Panc1 (cell line): ENCODE measurements at regions not wholly inside any gene's neighbourhood (a gene's known extent, or its start where the extent isn't known, plus 50 kb on each side); places are given as distances from the start of the nearest gene placed in this dataset.

Experiments used
- ATAC-seq: fragments of 200-7000 bp; cut with Tn5 transposase; 2 replicates; pipeline ENCODE4 v1.9.1; 2020; ENCODE audit warnings: mild to moderate bottlenecking, moderate library complexity
- BruUV-seq: library from RNA; stranded (reverse); fragments of 400-500 nt; replicated peaks from 2 replicates; lab custom pipeline; 2021; lab: Mats Ljungman, UMichigan
- CTCF ChIA-PET: fragments of 300-600 bp; sonication (Branson Sonifier 250); formaldehyde crosslinking; loops from one replicate; lab custom pipeline; 2022; ENCODE audit warnings: antibody characterized with exemption; lab: Charles Lee
- POLR2A ChIA-PET: fragments of 300-600 bp; sonication (Branson Sonifier 250); formaldehyde crosslinking; loops from one replicate; lab custom pipeline; 2022; ENCODE audit warnings: antibody characterized with exemption; lab: Charles Lee
- DNase-seq: peaks from one replicate; pipeline ENCODE4 v3.0.0-alpha.2; 2010; ENCODE audit warnings: low read depth, low spot score
- H3K27ac ChIP-seq: 2 replicates; pipeline ENCODE4 v1.5.1; 2011; ENCODE audit warnings: mild to moderate bottlenecking, low read length, inconsistent platforms
- H3K27me3 ChIP-seq: fragments of 200-500 bp; sonication (Bioruptor generic); 2 replicates; pipeline ENCODE4 v1.6.0; 2014; ENCODE audit warnings: low read length, inconsistent platforms; ENCODE audit not compliant: control insufficient read depth, insufficient read depth
- H3K36me3 ChIP-seq: fragments of 200-500 bp; sonication (Bioruptor generic); 2 replicates; pipeline ENCODE4 v1.5.1; 2014; ENCODE audit warnings: inconsistent platforms, mild to moderate bottlenecking, low read length, moderate library complexity; ENCODE audit not compliant: control insufficient read depth, insufficient read depth
- H3K4me1 ChIP-seq: 2 replicates; pipeline ENCODE4 v1.5.1; 2011; ENCODE audit warnings: inconsistent platforms, mild to moderate bottlenecking, low read length, moderate library complexity; ENCODE audit not compliant: control insufficient read depth, insufficient read depth
- H3K4me3 ChIP-seq, 2 experiments: 2 replicates each; pipeline ENCODE4 v1.5.1; 2011 to 2012; ENCODE audit warnings: low read depth in 2 of 2, low read length in 2 of 2, mild to moderate bottlenecking in 2 of 2, inconsistent platforms in 1 of 2, moderate library complexity in 1 of 2
- H3K9me3 ChIP-seq: fragments of 200-500 bp; sonication (Bioruptor generic); 2 replicates; pipeline ENCODE4 v1.5.1; 2014; ENCODE audit warnings: low read depth, mild to moderate bottlenecking, inconsistent platforms, low read length, moderate library complexity; ENCODE audit not compliant: control insufficient read depth, insufficient read depth
- CTCF ChIP-seq: fragments of 450-650 bp; IDR thresholded peaks from 2 replicates; pipeline ENCODE4 v1.5.1; 2017; ENCODE audit warnings: mild to moderate bottlenecking
- POLR2AphosphoS5 ChIP-seq: IDR thresholded peaks from 2 replicates; pipeline ENCODE4 v1.6.1; 2012; ENCODE audit warnings: mild to moderate bottlenecking, low read depth, low read length, moderate library complexity
- REST ChIP-seq, 2 experiments: IDR thresholded peaks; 2 replicates each; pipeline ENCODE4 v1.6.1; 2011 to 2012; ENCODE audit warnings: low read depth in 2 of 2, control low read depth in 1 of 2, low read length in 1 of 2, mild to moderate bottlenecking in 1 of 2, moderate library complexity in 1 of 2; ENCODE audit not compliant: insufficient read depth in 1 of 2
- SIN3A ChIP-seq: IDR thresholded peaks from 2 replicates; pipeline ENCODE4 v1.6.1; 2012; ENCODE audit warnings: low read depth, mild to moderate bottlenecking, low read length, moderate library complexity, borderline replicate concordance; ENCODE audit not compliant: insufficient read depth
- TCF7L2 ChIP-seq: IDR thresholded peaks from 2 replicates; pipeline ENCODE4 v1.6.1; 2011; ENCODE audit warnings: mild to moderate bottlenecking, low read depth, low read length, inconsistent platforms
- in situ Hi-C: cut with HindIII; loops from 2 replicates; pipeline ENCODE4 v1.10.0; 2016; ENCODE audit warnings: low sequenced_read_pairs, low pct_unique_long_range_greater_than_20kb
- intact Hi-C: fragments of 100-400 bp; cut with micrococcal nuclease; formaldehyde crosslinking; loops from one replicate; pipeline ENCODE4 v1.10.0; 2022; ENCODE audit not compliant: unreplicated experiment

GRCh38 chr6:1109134-1109533 lies 202.8 kb upstream of the FOXQ1 start:
- POLR2A ChIA-PET, result no interaction called here
- H3K4me1 ChIP-seq, result no peaks in the 10 kb centered on the region
- no peaks in the 10 kb centered on the region for H3K9me3 ChIP-seq
- no peak overlapping the region for H3K4me3 ChIP-seq
- CTCF ChIA-PET, result no interaction called here
- H3K27me3 ChIP-seq, result no peaks in the 10 kb centered on the region
- H3K36me3 ChIP-seq, result no peaks in the 10 kb centered on the region
- BruUV-seq, result no TSS peak
- TF ChIP-seq REST (IDR thresholded peaks at IDR 0.05; ENCODE audit: insufficient read depth in 1 of 2, low read depth in 2 of 2, low read length in 1 of 2) (no peak), POLR2AphosphoS5 (no peak), TCF7L2 (no peak), SIN3A (no peak), CTCF (no peak)
- no peak for DNase-seq
- ATAC-seq, result no peak
- in situ Hi-C loops, result no loop called here
- intact Hi-C loops, result no loop called here
- no peak overlapping the region for H3K27ac ChIP-seq

GRCh38 chr6:1108198-1108597 lies 203.7 kb upstream of the FOXQ1 start:
- Histone ChIP-seq H3K36me3 (no peaks in the 10 kb centered on the region), H3K4me1 (no peaks in the 10 kb centered on the region), H3K27ac (no peak overlapping the region), H3K9me3 (no peaks in the 10 kb centered on the region), H3K27me3 (no peaks in the 10 kb centered on the region), H3K4me3 (no peak overlapping the region)
- ATAC-seq (no peak), DNase-seq (no peak)
- ChIA-PET CTCF (no interaction called here), POLR2A (no interaction called here)
- TF ChIP-seq REST (IDR thresholded peaks at IDR 0.05; ENCODE audit: insufficient read depth in 1 of 2, low read depth in 2 of 2, low read length in 1 of 2), result no peak
- TF ChIP-seq TCF7L2, result no peak
- no peak for TF ChIP-seq POLR2AphosphoS5
- TF ChIP-seq CTCF, result no peak
- no peak for TF ChIP-seq SIN3A
- intact Hi-C loops (no loop called here), in situ Hi-C loops (no loop called here)
- no TSS peak for BruUV-seq
